Right lobe of liver (tissue), 6 donors: ENCODE measurements at regions not wholly inside any gene's neighbourhood (a gene's known extent, or its start where the extent isn't known, plus 50 kb on each side); places are given as distances from the start of the nearest gene placed in this dataset.

Source experiments
- ATAC-seq, 4 donors: fragments of 200-7000 bp; cut with Tn5 transposase; one replicate each; pipeline ENCODE4 v1.9.1; 2020; ENCODE audit warnings: mild to moderate bottlenecking in 4 of 4, moderate library complexity in 4 of 4
- DNase-seq, 3 donors: peaks; one replicate each; pipeline ENCODE4 v3.0.0-alpha.2; 2020
- H3K27ac ChIP-seq, 3 donors: fragments of 200-600 bp; one replicate each; pipeline ENCODE4 v1.8.0; 2022
- H3K27me3 ChIP-seq, 2 donors: fragments of 200-600 bp; one replicate each; pipeline ENCODE4 v1.8.0; 2022
- H3K36me3 ChIP-seq, 4 donors: fragments of 200-600 bp; sonication (generic) in 1 of 4; one replicate each; pipeline versions ENCODE4 v1.5.1 to v1.8.0; 2017 to 2022; ENCODE audit warnings: control low read depth in 1 of 4
- H3K4me1 ChIP-seq, 4 donors: fragments of 200-600 bp; sonication (generic) in 1 of 4; one replicate each; pipeline versions ENCODE4 v1.5.1 to v1.8.0; 2017 to 2022; ENCODE audit warnings: control low read depth in 1 of 4
- H3K4me3 ChIP-seq, 3 donors: fragments of 200-600 bp; one replicate each; pipeline ENCODE4 v1.8.0; 2022
- H3K9me3 ChIP-seq, 4 donors: fragments of 200-600 bp; sonication (generic) in 1 of 4; one replicate each; pipeline versions ENCODE4 v1.5.1 to v1.8.0; 2017 to 2022; ENCODE audit warnings: control low read depth in 1 of 4
- CTCF ChIP-seq, 4 donors: fragments of 200-600 bp in 3 of 4; fragments of 450-650 bp in 1 of 4; IDR thresholded peaks; one replicate each; pipeline versions ENCODE4 v1.5.1 to v1.8.0; 2016 to 2022; ENCODE audit warnings: antibody characterized with exemption in 4 of 4, mild to moderate bottlenecking in 2 of 4
- POLR2A ChIP-seq: fragments of 450-650 bp; IDR thresholded peaks from one replicate; pipeline ENCODE4 v1.6.1; 2017; ENCODE audit warnings: antibody characterized with exemption, mild to moderate bottlenecking
- WGBS: methylation state at CpG from one replicate; pipeline ENCODE4 v1.1.6; 2018; ENCODE audit warnings: low coverage, low lambda C conversion rate; ENCODE audit not compliant: insufficient coverage; ENCODE audit errors: missing lambda C conversion rate; 5-methylcytosine and 5-hydroxymethylcytosine counted together
- intact Hi-C, 2 donors: fragments of 100-400 bp; cut with DNase I; formaldehyde crosslinking; loops; one replicate each; pipeline versions ENCODE4 v1.11.2 to v1.14.1; 2022
- donor health status: DM: no; HTN: yes; CAD: no.
- donor health status: DM: no; HTN: no; CAD: no.
- donor health status: DM: no; HTN: no; CAD: no.
- donor health status: DM: no; HTN: yes; CAD: no.
- donor health status: DM: no; HTN: yes; CAD: no.

- H3K9me3 ChIP-seq, result no peaks in the 10 kb centered on the region
- H3K36me3 ChIP-seq, result no peaks in the 10 kb centered on the region
- no peak overlapping the region for H3K4me3 ChIP-seq
- intact Hi-C loops, result no loop called here
- WGBS, result 67% methylated on average over 4 of the region's 5 CpGs
- no peak for DNase-seq
- no peak for ATAC-seq
- no peaks in the 10 kb centered on the region for H3K4me1 ChIP-seq
- no peak for TF ChIP-seq CTCF (IDR thresholded peaks at IDR 0.05)
- TF ChIP-seq POLR2A, result no peak
- H3K27me3 ChIP-seq, result no peaks in the 10 kb centered on the region
- H3K27ac ChIP-seq, result no peak overlapping the region
Measured at GRCh38 chr20:40317156-40317790, 371.8 kb downstream of the MAFB start.

- ATAC-seq, result no peak
- H3K4me3 ChIP-seq, result no peak overlapping the region
- H3K9me3 ChIP-seq, result no peaks in the 10 kb centered on the region
- no peaks in the 10 kb centered on the region for H3K36me3 ChIP-seq
- H3K4me1 ChIP-seq, result no peaks in the 10 kb centered on the region
- TF ChIP-seq POLR2A, result no peak
- no peak for TF ChIP-seq CTCF (IDR thresholded peaks at IDR 0.05)
- 50% methylated on average over 1 of the region's 1 CpG for WGBS
- no peak for DNase-seq
- H3K27ac ChIP-seq, result no peak overlapping the region
- no peaks in the 10 kb centered on the region for H3K27me3 ChIP-seq
- intact Hi-C loops, result no loop called here
Measured at GRCh38 chr20:40314278-40314677, 374.8 kb downstream of the MAFB start.

- intact Hi-C loops, result no loop called here
- no peak for ATAC-seq
- Histone ChIP-seq H3K4me1 (no peaks in the 10 kb centered on the region), H3K9me3 (no peaks in the 10 kb centered on the region), H3K27ac (no peak overlapping the region), H3K4me3 (no peak overlapping the region), H3K36me3 (no peaks in the 10 kb centered on the region), H3K27me3 (no peaks in the 10 kb centered on the region)
- DNase-seq, result no peak
- WGBS, result 69% methylated on average over 2 of the region's 2 CpGs
- TF ChIP-seq CTCF (IDR thresholded peaks at IDR 0.05) (no peak), POLR2A (no peak)
Measured at GRCh38 chr20:40313730-40314129, 375.3 kb downstream of the MAFB start.

GRCh38 chr20:40309731-40310130 lies 379.3 kb downstream of the MAFB start:
- TF ChIP-seq CTCF (IDR thresholded peaks at IDR 0.05), result no peak
- TF ChIP-seq POLR2A, result no peak
- ATAC-seq, result no peak
- Histone ChIP-seq H3K9me3 (no peaks in the 10 kb centered on the region), H3K4me3 (no peak overlapping the region), H3K36me3 (no peaks in the 10 kb centered on the region), H3K27ac (no peak overlapping the region), H3K4me1 (no peaks in the 10 kb centered on the region), H3K27me3 (no peaks in the 10 kb centered on the region)
- no peak for DNase-seq
- intact Hi-C loops, result no loop called here
- 77% methylated on average over 6 of the region's 6 CpGs for WGBS

DNA sequence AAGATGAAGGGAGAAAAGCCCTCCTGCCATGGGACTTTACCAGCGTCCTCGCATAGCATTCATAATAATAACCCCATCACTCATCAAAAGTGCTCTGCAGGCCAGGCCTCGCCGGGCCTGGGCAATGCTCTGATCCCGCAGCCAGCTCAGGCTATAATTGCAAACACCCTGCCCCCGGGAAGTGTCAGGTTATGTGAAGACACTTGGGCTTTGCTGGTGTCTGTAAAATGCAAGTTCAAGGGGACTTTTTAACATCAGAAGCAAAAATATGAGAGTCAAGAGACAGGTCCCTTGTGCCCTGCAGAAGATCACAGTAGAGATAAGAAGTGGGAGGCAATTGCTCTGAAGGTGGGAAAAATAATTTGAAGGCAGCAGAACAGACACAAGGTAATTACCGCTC lies 381.0 kb downstream of the MAFB start:
- 80% methylated on average over 5 of the region's 7 CpGs for WGBS

More for the DNA sequence above, 381.0 kb downstream of the MAFB start:
- Histone ChIP-seq H3K4me1 (no peaks in the 10 kb centered on the region), H3K4me3 (no peak overlapping the region), H3K27me3 (no peaks in the 10 kb centered on the region), H3K36me3 (no peaks in the 10 kb centered on the region), H3K9me3 (no peaks in the 10 kb centered on the region), H3K27ac (no peak overlapping the region)
- no peak for ATAC-seq
- DNase-seq, result no peak
- intact Hi-C loops, result no loop called here
- TF ChIP-seq POLR2A, result no peak
- TF ChIP-seq CTCF (IDR thresholded peaks at IDR 0.05), result no peak
